CD4-positive, alpha-beta T cell treated with Interleukin-2 at 100 ng/mL for 4 hours (primary cell): ENCODE measurements at regions not wholly inside any gene's neighbourhood (a gene's known extent, or its start where the extent isn't known, plus 50 kb on each side); places are given as distances from the start of the nearest gene placed in this dataset.

Experiments used
- DNase-seq: peaks from one replicate; pipeline ENCODE4 v3.0.0-alpha.2; 2020; ENCODE audit warnings: low spot score

DNA sequence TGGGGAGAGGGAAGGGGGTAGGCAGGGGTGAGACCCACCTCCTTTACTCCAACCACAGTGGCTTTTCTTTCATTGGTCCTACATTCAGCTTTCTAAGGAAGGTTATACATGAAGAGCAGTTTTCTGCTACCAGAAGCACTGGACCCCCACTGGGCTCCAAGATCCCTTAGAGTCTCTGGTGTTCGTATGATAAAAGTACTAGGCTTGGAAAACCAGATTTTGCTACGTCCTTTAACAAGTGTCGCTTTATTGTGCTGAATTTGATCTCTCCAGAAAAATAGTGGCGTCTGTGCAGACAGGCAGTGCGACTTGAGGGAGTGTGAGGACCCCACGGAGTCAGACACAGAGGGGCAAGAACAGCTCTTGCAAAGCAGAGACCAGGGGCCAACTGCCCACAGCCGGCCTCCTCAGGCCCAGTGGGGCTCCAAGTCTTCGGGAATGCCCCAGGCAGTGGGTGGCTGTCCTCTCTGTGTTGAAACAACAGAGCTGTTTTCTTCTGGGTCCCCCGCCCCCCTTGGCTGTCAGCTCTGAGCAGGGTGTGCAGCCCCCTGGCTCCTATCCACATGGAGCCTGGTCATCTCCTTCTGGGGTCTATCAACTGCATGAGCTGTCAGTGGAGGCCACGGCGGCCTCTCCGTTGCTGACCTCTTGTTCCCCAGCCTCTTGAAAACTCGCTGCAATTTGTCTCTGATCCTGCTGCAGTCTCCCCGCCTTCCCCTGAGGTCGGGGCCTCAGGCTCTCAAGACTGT, 333.2 kb downstream of the RPS24 start:
- no peak for DNase-seq

DNA sequence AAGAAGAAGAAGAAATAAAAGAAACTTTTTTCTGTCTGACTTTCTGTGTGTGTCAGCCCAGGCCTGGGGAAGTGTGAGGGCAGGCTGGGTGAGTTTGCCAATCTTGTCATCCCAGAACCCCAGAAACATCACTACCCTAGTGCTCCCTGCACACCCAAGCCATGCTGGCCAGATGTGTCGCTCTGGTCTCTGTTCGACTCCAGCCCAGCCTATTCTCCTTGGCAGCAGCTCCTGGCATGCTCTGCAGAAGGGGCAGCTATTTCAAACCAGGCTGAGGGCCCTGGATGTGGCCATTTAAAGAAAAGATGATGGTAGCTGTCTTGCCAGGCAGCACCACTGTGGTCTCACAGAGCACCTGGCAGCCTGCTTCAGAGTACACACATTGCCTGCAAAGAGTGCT, 334.1 kb downstream of the RPS24 start:
- DNase-seq, result no peak

DNA sequence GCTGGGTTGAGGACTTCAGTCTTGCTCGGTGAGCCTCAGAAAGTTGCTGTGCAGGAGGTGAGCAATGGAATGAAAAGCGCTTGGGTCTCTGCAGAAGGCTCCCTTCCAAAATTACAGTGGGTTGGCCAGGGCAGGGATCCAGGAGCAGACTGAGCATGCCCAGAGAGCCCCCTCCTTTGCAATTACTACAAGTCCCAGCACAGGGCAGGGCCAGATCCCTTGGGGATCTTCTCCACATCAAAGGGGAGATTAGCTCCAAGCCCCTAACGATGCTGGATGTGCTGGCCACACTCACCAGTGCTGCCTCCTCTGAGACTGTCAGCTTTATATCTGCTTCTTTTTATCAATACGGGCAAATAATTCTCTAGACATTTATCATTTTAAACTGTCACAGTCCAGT, 337.5 kb downstream of the RPS24 start:
- no peak for DNase-seq

DNA sequence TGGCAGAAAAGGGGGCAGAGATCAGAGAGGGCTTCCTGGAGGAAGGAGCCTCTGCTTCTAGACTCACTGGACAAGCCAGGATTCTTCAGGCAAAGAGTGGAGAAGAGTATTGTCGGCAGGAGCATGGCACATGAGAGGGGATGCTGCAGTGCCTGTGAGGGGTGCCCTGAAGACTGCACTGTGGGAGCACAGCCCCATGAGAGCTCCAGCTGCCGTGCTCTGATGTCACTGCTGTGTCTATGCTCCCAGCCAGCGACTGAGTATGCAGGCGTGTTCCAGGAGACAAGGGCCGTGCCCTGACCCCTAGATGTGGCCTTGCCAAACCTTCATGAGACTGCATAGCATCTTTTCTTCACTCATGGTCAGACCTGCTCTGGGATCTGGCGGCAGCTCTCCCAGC, 339.1 kb downstream of the RPS24 start:
- no peak for DNase-seq

DNA sequence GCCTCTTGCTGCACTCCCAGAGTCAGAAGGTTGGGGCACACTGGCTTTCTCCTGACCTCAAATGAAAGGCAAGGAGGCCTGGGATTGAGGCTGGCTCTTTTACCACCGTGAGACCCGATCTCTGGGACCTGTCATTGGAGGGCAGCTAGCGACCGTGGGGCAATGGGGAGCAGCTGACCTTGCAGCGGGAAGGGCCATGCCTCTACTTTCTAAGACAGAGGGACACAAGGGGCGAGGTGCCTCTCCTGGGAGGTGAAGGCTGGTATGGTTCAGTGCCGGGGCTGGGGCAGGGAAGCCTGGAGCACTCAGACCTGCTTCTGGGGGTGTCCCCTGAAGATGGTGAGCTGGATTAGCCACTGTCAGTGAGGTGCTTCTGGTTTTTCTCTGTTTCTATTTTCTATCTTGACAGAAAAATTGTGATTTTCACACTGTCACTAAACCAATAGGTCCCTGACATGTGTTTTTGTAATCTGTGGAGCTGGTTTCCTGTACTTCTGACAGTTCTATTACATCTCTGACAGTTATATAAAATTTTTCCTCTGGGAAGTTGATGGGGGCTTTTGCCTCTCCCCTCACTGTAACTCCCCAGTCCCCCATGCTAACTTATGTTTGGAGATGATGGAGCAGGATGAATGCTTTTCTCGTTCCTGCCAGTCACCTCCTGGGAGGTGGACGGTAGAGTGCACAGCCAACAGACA, 340.8 kb downstream of the RPS24 start:
- no peak for DNase-seq

DNA sequence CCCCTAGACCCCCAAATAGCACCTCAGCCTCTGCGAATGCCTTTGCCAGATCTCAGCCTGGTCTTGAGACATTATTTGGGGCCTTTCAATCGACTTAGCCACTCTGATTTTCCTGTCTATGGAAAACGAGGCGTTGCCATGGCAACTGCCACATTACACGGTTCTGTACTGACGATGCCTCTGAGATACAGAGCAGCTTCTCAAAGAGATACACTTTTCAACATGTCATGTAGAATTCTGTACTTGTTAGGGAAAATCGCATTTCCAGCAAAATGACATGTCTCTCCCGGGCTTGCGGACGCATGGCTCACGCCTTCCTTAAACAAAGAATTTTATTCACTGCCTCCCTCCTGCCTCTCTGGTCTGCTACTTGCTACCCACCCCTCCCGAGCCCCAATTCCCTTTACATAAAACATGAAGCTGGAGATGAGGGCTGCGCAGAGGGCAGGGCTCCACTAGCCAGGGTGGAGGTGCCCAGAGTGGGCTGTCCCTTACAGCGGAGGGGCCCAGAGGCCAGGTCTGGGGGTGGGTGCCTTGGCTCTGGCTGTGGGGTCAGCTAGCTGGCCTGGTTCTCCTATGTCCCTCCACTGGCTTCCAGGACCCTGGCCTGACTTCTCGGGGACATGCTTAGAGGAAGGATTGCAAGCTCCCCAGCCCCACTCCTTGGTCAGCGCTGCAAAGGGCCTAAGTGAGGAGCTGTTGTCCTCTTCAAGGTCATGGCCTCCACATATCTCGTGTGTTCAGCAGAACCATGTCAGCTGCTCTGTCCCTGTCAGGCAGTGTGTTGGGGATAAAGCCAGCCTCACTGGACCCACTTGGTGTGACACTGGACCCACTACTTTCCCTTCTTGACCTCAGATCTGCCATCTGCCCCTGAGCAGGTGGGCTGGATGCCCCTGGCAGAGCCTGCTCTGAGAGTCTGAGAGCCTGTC, 342.5 kb downstream of the RPS24 start:
- no peak for DNase-seq

DNA sequence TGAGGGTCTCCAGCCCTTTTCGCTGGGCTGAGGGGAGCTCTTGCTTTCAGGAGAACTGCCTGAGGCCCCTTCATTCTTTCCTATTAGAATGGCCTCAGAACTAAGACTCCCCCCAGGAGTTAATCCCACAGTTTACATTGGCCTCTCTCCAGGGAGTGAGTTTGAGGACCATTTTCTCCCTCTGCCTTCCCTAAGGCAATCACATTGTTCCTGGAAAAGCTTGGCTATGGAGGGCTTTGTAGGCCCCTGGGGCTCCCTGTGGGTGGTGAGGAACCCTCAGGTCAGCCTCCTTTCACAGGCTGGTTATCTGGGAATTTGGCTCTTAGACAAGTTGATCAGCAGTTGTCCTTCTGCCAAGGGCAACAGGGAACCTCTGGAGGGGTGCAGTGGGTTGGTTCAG, 343.7 kb downstream of the RPS24 start:
- no peak for DNase-seq

DNA sequence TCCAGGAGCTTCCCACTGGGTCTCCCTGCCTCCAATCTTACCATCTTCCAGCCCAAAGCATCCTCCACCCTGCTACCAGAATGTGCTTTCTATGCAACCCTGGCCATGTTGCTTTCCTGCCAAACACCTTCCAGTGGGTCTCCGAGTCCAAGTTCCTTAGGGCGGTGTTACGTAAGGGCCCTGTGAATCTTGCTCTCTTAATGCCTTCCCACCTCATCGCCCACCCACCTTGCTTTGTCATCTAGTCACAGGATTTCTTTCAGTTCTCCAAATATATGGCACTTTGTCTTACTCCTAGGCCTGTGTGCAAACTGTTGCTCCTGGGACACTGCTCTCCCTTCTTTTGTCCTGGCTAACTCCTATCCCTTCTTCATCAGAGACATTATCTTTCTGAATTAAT, 344.5 kb downstream of the RPS24 start:
- no peak for DNase-seq

DNA sequence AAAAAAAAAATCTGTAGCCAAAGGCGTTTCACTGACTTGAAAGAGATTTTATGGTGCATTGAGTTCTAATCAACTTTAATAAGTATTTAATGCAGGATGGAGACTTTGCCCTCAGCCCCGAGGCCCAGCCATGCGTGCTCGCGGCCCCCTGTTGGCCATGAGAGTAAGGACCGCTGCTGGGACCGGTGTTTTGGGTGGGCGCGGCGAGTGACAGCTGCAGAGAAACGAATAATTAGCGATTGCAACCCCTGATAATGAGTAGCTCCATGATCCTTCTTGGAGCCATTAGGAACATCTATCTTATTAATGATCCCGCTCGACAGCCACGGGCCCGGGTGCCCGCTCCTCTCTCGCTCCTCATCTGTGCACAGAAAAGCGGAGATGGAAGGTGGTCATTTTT, 347.4 kb downstream of the RPS24 start:
- no peak for DNase-seq

DNA sequence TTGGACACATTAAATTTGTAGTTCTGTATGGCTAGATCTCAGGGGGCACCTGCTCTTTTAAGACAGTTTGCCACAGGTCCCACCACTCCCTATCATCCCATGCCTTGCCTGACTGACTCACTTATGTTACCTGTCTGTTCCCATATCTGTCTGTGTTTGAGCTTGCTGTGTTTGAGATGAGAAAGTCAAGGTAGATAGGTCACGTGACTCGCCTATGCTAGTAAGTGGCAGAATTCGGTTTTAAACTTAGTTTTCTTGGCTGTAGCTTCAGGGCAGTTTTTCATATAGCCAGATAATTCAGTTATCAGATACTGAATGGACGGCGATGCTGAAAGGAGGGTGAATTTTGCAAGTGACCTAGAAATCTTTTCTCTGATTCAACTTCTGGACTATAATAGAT, 348.4 kb downstream of the RPS24 start:
- no peak for DNase-seq

DNA sequence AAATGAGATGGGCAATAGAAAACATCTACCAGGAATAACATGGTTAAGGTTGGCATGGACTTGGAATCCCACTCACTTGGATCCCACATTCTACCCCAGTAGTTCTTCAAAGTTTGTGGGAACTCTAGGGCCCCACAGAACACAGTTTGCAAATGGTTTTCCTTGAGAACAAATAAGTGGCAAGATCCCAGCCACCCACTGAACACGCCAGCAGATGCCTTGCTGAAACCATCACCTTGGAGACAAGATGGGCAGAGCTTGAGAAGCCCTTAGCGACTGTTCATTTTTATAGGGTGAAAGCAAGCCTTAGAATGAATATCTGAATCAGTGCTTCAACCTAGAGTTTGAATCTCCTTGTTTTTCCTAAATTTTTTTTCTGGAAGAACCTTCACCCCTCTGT, 349.1 kb downstream of the RPS24 start:
- DNase-seq, result no peak

DNA sequence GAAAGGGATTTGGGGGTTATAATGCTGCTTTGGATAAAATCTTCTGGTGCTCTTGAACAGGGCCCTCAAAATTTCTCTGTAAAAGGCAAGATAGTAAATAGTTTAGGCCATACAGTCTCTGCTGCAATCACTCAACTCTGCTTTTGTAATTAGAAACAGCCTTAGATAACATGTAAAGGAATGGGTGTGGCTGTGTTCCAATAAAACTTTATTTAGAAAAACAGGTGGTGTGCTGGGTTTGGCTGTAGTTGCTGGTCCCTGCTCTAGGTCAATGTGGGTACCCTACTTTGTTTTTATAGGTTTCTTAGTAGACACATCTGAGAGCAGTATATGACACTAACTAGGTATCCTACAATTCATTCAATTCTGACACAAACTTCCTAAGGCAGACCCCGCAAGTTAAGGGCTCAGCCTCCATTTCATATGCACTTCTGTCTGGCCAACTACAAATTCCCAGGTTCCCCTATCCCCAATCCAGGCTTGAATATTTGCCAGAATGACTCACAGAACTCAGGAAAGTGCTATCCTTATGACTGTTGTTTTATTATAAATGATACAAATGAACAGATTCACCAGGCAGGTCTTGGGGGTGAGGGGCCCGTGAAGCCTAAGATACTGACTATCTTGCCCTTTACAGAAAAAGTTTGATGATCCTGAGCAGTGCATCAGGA, 349.9 kb downstream of the RPS24 start:
- DNase-seq, result no peak

DNA sequence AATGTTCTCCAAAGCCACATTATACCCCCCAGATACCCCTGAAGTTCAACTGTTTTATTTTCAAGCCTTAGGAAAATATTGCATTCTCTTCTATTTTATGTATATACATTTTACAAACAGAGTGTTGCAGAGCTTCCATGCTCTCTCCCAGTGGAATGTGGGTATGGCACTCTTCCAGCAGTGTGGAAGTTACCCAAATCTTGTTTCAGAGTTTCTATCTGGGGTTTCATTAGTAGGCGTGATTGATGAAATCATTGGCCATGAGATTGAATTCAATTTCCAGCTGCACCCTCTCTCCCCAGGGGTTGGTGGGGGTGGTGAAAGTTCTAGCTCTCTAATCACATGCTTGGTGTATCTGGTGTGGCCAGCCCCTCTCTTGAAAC, 350.4 kb downstream of the RPS24 start:
- no peak for DNase-seq

DNA sequence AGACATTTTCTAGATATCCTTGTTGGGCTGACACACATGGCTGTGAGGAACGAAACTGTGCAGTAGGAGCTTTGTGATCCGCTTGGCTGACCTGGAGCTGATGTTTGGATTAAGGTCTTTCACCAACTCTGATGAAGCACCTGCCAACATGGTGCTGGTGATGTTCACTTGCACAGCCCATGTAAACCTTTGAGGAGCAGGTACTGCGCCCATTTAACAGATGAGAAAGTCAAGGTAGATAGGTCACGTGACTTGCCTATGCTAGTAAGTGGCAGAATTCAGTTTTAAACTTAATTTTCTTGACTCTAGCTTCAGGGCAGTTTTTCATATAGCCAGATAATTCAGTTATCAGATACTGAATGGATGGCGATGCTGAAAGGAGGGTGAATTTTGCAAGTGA, 351.9 kb downstream of the RPS24 start:
- no peak for DNase-seq

DNA sequence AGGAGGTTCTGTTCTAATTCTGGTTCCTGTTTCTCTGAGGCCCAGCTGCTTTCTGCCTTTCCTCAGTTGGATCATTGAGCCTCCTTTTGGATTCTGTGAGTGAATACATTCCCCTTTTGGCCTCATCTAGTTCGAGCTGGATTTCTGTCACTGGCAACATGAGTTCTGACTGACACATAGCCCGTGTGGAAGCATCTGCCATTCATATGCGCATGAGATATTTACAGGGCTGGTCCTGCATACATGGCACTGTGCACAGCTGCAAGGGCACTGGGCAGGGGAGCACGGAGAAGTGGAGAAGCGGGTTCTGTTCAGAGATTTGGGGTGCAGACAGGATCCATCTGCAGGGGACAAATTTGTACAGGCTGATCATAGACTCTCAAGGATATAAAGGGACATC, 352.8 kb downstream of the RPS24 start:
- no peak for DNase-seq

DNA sequence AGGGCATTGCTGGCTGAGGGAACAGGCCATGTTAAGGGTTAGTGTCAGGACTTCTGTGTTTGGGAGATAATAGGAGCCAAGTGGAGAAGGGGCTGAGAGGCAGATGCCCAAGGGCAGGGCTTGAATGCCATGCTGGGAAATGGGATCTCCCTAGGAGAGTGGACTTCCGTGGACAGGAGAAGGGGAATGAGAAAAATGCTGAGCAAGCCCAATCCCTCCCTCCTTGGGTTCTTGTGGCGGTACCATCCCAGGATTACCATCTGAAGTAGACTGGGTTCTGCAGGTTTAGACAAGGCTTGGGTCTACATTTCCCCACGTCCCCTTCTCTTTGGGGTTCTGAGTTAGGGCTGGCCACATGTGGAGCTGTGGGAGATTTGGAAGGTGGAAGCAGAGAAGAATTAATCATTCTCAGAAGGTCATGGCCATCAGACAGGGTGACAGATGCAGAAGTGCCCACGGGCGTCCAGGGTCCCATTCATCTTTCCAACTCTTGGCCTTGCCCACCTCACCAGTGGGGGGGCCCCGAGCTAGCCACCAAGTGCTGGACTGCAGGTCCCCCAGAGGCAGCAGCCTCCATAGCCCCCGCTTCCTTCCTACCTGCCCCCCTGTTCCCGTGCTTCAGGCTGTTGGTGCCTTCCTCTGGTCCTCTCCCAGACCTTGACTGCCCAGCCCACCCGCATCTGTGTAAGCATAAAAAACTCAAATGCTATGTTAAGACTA, 354.8 kb downstream of the RPS24 start:
- no peak for DNase-seq

DNA sequence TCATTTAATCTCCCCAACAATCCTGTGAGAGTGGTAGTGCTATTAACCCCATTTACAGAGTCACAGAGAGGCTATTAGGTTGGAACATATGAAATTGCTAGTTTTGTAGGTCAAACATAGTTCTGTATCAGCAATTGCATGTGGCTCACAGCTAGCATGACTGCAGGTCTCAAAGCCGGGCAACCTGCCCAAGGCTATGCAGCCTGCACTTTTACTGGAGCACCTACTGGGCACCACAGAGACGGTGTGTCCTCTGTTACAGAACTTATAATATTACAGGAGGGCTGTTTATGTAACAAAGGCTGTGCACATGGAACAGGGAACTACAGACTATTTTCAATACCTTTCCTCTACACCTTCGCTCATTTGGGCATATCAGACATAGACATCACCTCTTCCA, 355.8 kb downstream of the RPS24 start:
- DNase-seq, result no peak

DNA sequence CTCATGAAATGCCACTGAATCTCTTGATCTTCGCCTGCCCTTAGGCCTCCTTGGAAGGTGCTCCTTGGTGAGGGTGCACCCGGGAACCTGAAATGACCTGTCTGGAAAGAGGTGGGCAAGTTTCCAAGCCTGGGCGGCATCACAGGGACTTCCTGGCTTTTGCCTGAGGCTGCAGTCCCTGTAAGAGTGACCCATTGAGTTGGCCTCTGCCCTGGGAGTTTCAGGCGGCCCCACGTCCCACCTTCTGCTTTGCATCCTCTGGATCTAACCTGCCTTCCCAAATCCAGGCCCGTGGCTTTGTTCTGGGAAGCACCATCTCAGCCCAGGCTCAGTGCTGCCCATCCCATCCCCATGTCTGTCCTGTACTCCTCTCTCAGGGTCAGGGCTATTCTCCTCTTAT, 356.4 kb downstream of the RPS24 start:
- DNase-seq, result no peak

DNA sequence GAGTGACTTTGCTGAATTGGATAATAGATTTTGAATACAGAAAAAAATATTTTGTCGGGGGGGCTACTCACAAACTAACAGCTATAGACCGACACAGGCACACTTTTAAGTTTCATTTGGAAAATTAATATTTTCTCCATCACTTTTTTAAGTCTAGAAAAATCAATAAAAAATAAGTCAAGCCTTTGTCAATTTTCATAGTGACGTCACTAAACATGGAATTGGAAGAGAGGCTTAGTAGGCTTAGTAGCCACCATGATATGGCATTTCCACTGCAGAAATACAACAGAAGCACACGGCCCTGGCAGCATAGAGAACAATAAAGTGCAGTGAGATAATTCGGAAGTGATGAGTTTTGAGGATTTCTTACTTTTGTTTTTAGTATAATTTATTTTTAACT, 357.2 kb downstream of the RPS24 start:
- DNase-seq, result no peak

DNA sequence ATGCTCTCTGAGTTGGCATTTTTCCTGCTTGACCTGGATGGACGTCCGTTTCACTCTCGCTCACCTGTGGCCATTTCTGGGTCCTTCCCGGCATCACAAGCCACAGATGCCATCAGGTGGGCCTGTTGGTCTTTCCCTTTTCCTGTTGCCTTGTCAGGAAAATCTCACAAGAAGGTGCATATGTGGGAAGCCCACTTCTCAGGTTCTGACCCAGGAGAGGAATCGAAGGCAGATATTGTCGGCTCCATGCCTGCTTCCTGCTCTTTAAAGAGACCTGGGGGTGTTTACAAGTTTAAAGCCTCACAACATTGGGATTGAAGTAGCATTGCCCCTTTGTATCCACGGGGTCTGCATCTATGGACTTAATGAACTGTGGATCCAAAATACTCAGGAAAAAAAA, 357.9 kb downstream of the RPS24 start:
- DNase-seq, result no peak

DNA sequence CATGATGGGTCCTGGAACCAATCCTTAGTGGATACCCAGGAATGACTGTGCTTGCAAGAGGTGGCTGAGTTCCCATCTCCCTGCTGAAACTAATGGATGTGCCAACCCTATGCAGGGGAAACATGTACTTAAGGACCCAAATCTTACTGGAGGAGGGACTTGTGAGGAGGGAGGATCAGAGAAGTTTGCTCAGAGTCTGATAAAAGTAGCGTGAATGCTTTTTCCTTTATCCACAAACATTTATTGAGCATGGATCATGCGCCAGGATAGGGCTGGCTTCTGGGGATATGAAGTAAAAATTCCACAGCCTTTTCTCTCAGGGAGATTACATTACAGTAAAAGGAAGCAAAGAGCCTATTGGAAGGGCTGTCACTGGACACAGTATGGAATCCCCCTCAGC, 358.5 kb downstream of the RPS24 start:
- DNase-seq, result no peak

DNA sequence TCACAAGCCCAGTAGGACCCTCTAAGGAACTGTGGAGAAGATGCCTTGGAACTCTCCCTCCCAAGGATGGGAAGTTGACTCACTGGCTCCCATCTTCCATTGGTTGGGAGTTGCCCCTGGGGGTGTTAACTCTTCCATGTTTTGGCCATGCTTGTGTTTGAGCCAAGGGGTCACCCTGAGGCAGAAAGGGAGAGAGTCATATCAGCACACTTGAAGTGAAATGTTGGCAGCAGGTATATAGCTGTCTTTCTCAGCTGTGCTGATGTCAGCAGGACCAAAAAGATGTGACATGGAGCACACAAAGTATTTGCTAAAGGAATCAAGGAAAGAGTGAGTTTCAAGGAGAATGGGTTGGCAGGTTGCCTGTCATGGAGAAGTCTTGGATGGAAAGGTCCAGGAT, 359.4 kb downstream of the RPS24 start:
- DNase-seq, result no peak
